OCI-LY3 (cell line): ENCODE measurements at regions not wholly inside any gene's neighbourhood (a gene's known extent, or its start where the extent isn't known, plus 50 kb on each side); places are given as distances from the start of the nearest gene placed in this dataset.

Experiments used
- H2AFZ ChIP-seq: fragments of 200-600, 300-600 bp; shearing (Covaris generic); 2 replicates; pipeline ENCODE4 v1.6.0; 2014; ENCODE audit warnings: antibody characterized with exemption, low read depth, low read length
- H3K27ac ChIP-seq: fragments of 200-600, 300-600 bp; sonication (generic); 2 replicates; pipeline ENCODE4 v1.5.1; 2014; ENCODE audit warnings: mild to moderate bottlenecking, low read length, moderate library complexity, mixed read lengths
- H3K27me3 ChIP-seq: fragments of 200-600, 300-600 bp; sonication (generic); 2 replicates; pipeline ENCODE4 v1.6.1; 2014; ENCODE audit warnings: low read depth, low read length, mixed read lengths
- H3K36me3 ChIP-seq: fragments of 200-600, 300-600 bp; sonication (generic); replicated peaks from 2 replicates; pipeline ENCODE3; 2014; ENCODE audit warnings: low read depth, low read length, mixed read lengths
- H3K4me1 ChIP-seq: fragments of 300-600, 200-600 bp; sonication (generic); 2 replicates; pipeline ENCODE4 v1.6.1; 2014; ENCODE audit warnings: low read length, mixed read lengths
- H3K4me2 ChIP-seq: fragments of 200-600, 300-600 bp; sonication (generic); 2 replicates; pipeline ENCODE4 v1.6.1; 2014; ENCODE audit warnings: low read length, mixed read lengths
- H3K4me3 ChIP-seq: fragments of 300-600, 200-600 bp; sonication (generic); 2 replicates; pipeline ENCODE4 v1.5.1; 2014; ENCODE audit warnings: antibody characterized with exemption, mild to moderate bottlenecking, low read length, moderate library complexity
- H3K79me2 ChIP-seq: fragments of 300-600, 200-600 bp; shearing (Covaris generic); 2 replicates; pipeline ENCODE4 v1.6.1; 2014; ENCODE audit warnings: mild to moderate bottlenecking, low read length, mixed read lengths
- H3K9ac ChIP-seq: fragments of 300-600, 200-600 bp; shearing (Covaris generic); 2 replicates; pipeline ENCODE4 v1.6.0; 2014; ENCODE audit warnings: mild to moderate bottlenecking, low read length, moderate library complexity
- H3K9me3 ChIP-seq: fragments of 200-600, 300-600 bp; shearing (Covaris generic); 2 replicates; pipeline ENCODE4 v1.6.1; 2014; ENCODE audit warnings: low read length, mixed read lengths; ENCODE audit not compliant: insufficient read depth
- H4K20me1 ChIP-seq: fragments of 200-600, 300-600 bp; sonication (generic); 2 replicates; pipeline ENCODE4 v1.6.1; 2016; ENCODE audit warnings: low read length, mixed read lengths; ENCODE audit not compliant: insufficient read depth
- CTCF ChIP-seq: fragments of 200-600, 300-600 bp; sonication (generic); IDR thresholded peaks from 2 replicates; pipeline ENCODE4 v1.5.1; 2014; ENCODE audit warnings: antibody characterized with exemption, low read length, low read depth
- EZH2phosphoT487 ChIP-seq: fragments of 200-600 bp; shearing (Covaris generic); IDR thresholded peaks from 2 replicates; pipeline ENCODE4 v1.6.1; 2018; ENCODE audit warnings: antibody characterized with exemption, mixed run types, low read depth

- Histone ChIP-seq H3K36me3 (no peaks in the 10 kb centered on the region), H2AFZ (no peak overlapping the region), H3K27me3 (no peaks in the 10 kb centered on the region), H3K4me1 (peaks cover 5% of the 10 kb centered on the region; the same call in 1 of the 2 replicates), H3K9me3 (no peaks in the 10 kb centered on the region), H3K9ac (no peak overlapping the region), H3K4me3 (no peak overlapping the region), H3K27ac (no peak overlapping the region), H3K4me2 (no peak overlapping the region), H4K20me1 (no peaks in the 10 kb centered on the region), H3K79me2 (no peaks in the 10 kb centered on the region)
- TF ChIP-seq CTCF (no peak), EZH2phosphoT487 (no peak)
Observed at GRCh38 chr15:60217161-60217560, 180.6 kb downstream of the ANXA2 start.

DNA sequence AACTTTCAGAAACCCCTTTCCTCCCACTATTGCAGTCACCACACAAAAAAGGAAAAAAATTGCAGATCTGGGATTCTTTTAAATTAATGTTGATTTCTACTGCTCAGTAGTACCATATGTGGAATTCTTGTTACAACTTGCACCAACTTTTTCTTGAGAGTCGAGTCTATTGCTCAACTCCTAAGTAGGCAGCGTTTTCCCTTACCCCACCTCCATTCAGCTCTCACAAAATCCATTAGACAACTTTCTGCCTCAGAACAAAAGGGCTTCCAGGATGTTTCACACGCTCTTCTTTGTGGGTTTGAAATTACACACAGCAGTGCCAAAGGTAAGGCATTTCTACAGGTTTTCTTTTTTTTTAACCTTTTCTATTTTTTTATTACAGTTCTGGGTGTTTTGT, 179.5 kb downstream of the ANXA2 start:
- no peaks in the 10 kb centered on the region for H3K79me2 ChIP-seq
- no peaks in the 10 kb centered on the region for H3K9me3 ChIP-seq
- H3K27ac ChIP-seq, result no peak overlapping the region
- H3K4me2 ChIP-seq, result no peak overlapping the region
- peaks cover 5% of the 10 kb centered on the region; the same call in 1 of the 2 replicates for H3K4me1 ChIP-seq
- no peaks in the 10 kb centered on the region for H3K27me3 ChIP-seq
- H3K9ac ChIP-seq, result no peak overlapping the region
- no peak overlapping the region for H2AFZ ChIP-seq
- H3K36me3 ChIP-seq, result no peaks in the 10 kb centered on the region
- no peak overlapping the region for H3K4me3 ChIP-seq
- no peaks in the 10 kb centered on the region for H4K20me1 ChIP-seq
- TF ChIP-seq CTCF, result no peak
- TF ChIP-seq EZH2phosphoT487, result no peak

DNA sequence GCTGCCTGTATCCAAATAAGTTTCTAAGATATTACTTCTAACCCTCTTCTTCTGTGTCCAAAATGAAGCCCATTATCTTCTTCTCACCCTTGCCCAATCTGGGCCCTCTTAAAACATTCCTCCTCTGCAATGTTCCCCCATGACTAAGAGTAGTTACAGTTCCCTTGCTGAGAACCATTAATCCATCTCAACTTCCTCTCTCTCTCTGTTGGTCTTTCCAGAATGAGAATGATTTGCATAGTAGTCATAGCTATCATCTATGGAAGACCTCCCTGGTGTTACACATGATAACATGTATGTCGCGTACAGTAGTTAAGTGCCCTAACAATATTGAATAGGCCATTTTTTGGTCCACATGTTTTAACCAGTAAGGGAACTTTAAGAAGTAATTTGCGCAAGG, 177.9 kb downstream of the ANXA2 start:
- no peak overlapping the region for H3K4me2 ChIP-seq
- no peaks in the 10 kb centered on the region for H3K27me3 ChIP-seq
- H3K4me1 ChIP-seq, result peaks cover 5% of the 10 kb centered on the region; the same call in 1 of the 2 replicates
- H3K27ac ChIP-seq, result no peak overlapping the region
- no peaks in the 10 kb centered on the region for H4K20me1 ChIP-seq
- no peak overlapping the region for H3K9ac ChIP-seq
- H3K4me3 ChIP-seq, result no peak overlapping the region
- H3K79me2 ChIP-seq, result no peaks in the 10 kb centered on the region
- H3K36me3 ChIP-seq, result no peaks in the 10 kb centered on the region
- H2AFZ ChIP-seq, result no peak overlapping the region
- no peaks in the 10 kb centered on the region for H3K9me3 ChIP-seq
- TF ChIP-seq CTCF (no peak), EZH2phosphoT487 (no peak)

DNA sequence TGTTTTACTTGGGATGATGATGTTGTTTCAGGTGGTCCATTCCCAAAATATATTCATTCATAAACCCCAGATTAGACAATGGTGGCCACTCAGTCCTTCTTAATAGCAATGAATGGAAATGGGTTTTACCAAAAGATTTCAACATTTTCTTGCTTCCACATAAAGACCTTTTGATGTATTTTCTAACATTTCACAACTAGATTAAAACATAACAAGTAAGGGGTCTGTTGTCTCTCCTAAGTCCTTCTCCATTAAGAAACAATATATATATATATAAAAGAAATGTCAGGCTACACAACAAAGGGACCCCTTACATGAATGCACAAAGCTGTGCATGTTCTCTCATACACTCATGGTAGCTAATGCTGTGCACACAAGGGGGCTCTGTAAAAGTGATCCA, 176.4 kb downstream of the ANXA2 start:
- H3K27me3 ChIP-seq, result no peaks in the 10 kb centered on the region
- H3K27ac ChIP-seq, result no peak overlapping the region
- H3K79me2 ChIP-seq, result no peaks in the 10 kb centered on the region
- H3K9me3 ChIP-seq, result no peaks in the 10 kb centered on the region
- H3K4me3 ChIP-seq, result no peak overlapping the region
- H3K36me3 ChIP-seq, result no peaks in the 10 kb centered on the region
- no peaks in the 10 kb centered on the region for H4K20me1 ChIP-seq
- H2AFZ ChIP-seq, result no peak overlapping the region
- H3K4me2 ChIP-seq, result no peak overlapping the region
- H3K4me1 ChIP-seq, result peaks cover 5% of the 10 kb centered on the region; the same call in 1 of the 2 replicates
- H3K9ac ChIP-seq, result no peak overlapping the region
- TF ChIP-seq EZH2phosphoT487 (no peak), CTCF (no peak)
